ENCODE measurements at regions not wholly inside any gene's neighbourhood (a gene's known extent, or its start where the extent isn't known, plus 50 kb on each side); places are given as distances from the start of the nearest gene placed in this dataset.
"Not testable (repeated sequence)": the region's sequence is repeated elsewhere in the genome, so short reads cannot be mapped to it uniquely, and the experiment has no call there.

DNA sequence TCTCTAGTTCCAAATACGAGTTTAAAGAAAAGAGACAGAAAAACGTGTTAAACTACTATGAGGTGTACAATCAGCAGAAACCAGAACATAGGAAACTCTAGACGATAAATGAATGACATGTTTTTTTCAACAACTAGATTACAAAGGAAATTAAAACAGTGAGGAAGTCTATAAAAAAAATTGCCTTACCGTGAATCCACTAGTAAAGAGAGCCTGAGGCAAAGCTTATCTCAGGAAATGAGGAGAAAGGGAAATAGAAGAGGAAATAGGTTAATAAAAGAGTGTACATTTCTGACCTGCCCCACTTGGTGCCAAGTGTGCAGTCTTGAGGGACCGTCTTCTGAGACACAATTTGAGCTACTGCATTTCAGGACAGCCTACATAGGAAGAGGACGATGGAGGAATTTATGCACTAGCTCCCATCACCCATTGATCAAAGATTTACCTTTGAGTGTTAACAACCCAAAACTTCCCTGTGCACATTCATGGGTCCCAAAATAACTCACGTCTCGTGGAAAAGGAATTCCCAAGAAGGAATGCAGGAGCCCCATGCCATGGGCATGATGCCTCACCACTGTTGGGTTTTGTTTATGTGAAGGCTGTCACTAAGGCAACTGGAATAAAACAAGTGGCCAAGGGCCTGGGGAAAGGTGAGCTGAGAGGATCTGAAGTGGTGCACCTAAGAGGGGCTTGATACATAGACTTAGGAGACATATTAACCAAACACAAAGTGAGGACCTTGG, 53.6 kb upstream of the SLC1A3 start:
- DNase-seq (ENCODE audit: extremely low read depth, low read depth), result no peak
- no peak for TF ChIP-seq CTCF (IDR thresholded peaks at IDR 0.05; ENCODE audit: low read depth, low read length)

DNA sequence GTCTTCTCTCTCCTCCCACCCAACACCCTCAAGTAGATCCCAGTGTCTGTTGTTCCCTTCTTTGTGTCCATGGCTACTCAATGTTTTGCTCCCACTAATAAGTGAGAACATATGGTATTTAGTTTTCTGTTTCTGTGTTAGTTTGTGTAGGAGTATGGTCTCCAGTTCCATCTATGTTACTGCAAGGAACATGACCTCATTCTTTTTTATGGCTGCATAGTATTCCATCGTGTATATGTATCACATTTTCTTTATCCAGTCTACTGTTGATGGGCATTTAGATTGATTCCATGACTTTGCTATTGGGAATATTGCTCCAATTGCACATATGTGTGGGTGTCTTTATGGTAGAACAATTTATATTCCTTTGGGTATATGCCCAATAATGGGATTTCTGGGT, 51.4 kb upstream of the SLC1A3 start:
- DNase-seq (ENCODE audit: extremely low read depth, low read depth), result not testable (repeated sequence)
